Liver (tissue), 8 donors: ENCODE measurements at regions not wholly inside any gene's neighbourhood (a gene's known extent, or its start where the extent isn't known, plus 50 kb on each side); places are given as distances from the start of the nearest gene placed in this dataset.

Source experiments
- DNase-seq: peaks from one replicate; pipeline ENCODE4 v3.0.0-alpha.2; 2017; ENCODE audit warnings: low spot score
- H3K27ac ChIP-seq, 2 donors: one replicate each; pipeline ENCODE4 v1.7.0; 2013; ENCODE audit warnings: inconsistent platforms in 2 of 2, low read length in 2 of 2, control low read depth in 1 of 2, low read depth in 1 of 2, mild to moderate bottlenecking in 1 of 2
- H3K27me3 ChIP-seq, 4 donors: one replicate each; pipeline versions ENCODE4 v1.6.1 to v1.7.0; 2013; ENCODE audit warnings: low read length in 3 of 4, inconsistent platforms in 1 of 4, mild to moderate bottlenecking in 1 of 4, moderate library complexity in 1 of 4; ENCODE audit not compliant: control insufficient read depth in 4 of 4, insufficient read depth in 4 of 4
- H3K36me3 ChIP-seq, 4 donors: one replicate each; pipeline versions ENCODE4 v1.6.1 to v1.7.0; 2013; ENCODE audit warnings: low read length in 3 of 4, mild to moderate bottlenecking in 3 of 4, low read depth in 1 of 4, moderate library complexity in 1 of 4; ENCODE audit not compliant: control insufficient read depth in 4 of 4, insufficient read depth in 3 of 4
- H3K4me1 ChIP-seq, 4 donors: one replicate each; pipeline versions ENCODE4 v1.6.1 to v1.7.0; 2013; ENCODE audit warnings: low read length in 3 of 4, mild to moderate bottlenecking in 3 of 4, moderate library complexity in 1 of 4; ENCODE audit not compliant: control insufficient read depth in 4 of 4, insufficient read depth in 4 of 4
- H3K4me3 ChIP-seq, 3 donors: one replicate each; pipeline versions ENCODE4 v1.6.1 to v1.7.0; 2013; ENCODE audit warnings: low read length in 3 of 3, control low read depth in 1 of 3, low read depth in 1 of 3, mild to moderate bottlenecking in 1 of 3
- H3K9ac ChIP-seq, 2 donors: one replicate each; pipeline ENCODE4 v1.7.0; 2013; ENCODE audit warnings: low read length in 2 of 2, mild to moderate bottlenecking in 2 of 2, moderate library complexity in 2 of 2, control low read depth in 1 of 2, low read depth in 1 of 2
- H3K9me3 ChIP-seq, 4 donors: one replicate each; pipeline versions ENCODE4 v1.6.1 to v1.7.0; 2013; ENCODE audit warnings: low read length in 3 of 4; ENCODE audit not compliant: control insufficient read depth in 4 of 4
- ATF3 ChIP-seq: IDR thresholded peaks from 2 replicates; pipeline ENCODE4 v1.6.1; 2016; ENCODE audit warnings: antibody characterized with exemption
- CTCF ChIP-seq: fragments of 150-350 bp; IDR thresholded peaks from 2 replicates; pipeline ENCODE4 v1.5.1; 2017; ENCODE audit warnings: improper control_type of control experiment, low read depth, low read length; ENCODE audit not compliant: missing input control
- EGR1 ChIP-seq, 2 donors: IDR thresholded peaks; 2 replicates each; pipeline ENCODE4 v1.6.1; 2016 to 2018; ENCODE audit warnings: antibody characterized with exemption in 2 of 2, low read depth in 2 of 2
- FOXA1 ChIP-seq: IDR thresholded peaks from 2 replicates; pipeline ENCODE4 v1.6.1; 2016; ENCODE audit warnings: antibody characterized with exemption
- FOXA2 ChIP-seq: IDR thresholded peaks from 2 replicates; pipeline ENCODE4 v1.6.1; 2016; ENCODE audit warnings: antibody characterized with exemption
- GABPA ChIP-seq, 2 donors: IDR thresholded peaks in 1 of 2; conservative IDR thresholded peaks in 1 of 2; 2 replicates each; pipeline ENCODE4 v1.6.1; 2016; ENCODE audit warnings: antibody characterized with exemption in 2 of 2, mild to moderate bottlenecking in 1 of 2, moderate library complexity in 1 of 2
- HNF4A ChIP-seq, 2 donors: conservative IDR thresholded peaks; 2 replicates each; pipeline ENCODE4 v1.6.1; 2016; ENCODE audit warnings: antibody characterized with exemption in 2 of 2, mild to moderate bottlenecking in 2 of 2
- HNF4G ChIP-seq: IDR thresholded peaks from 2 replicates; pipeline ENCODE4 v1.6.1; 2016; ENCODE audit warnings: antibody characterized with exemption
- JUND ChIP-seq, 2 donors: IDR thresholded peaks; 2 replicates each; pipeline ENCODE4 v1.6.1; 2016; ENCODE audit warnings: antibody characterized with exemption in 2 of 2
- MAX ChIP-seq: IDR thresholded peaks from 2 replicates; pipeline ENCODE4 v1.6.1; 2016; ENCODE audit warnings: antibody characterized with exemption
- NR2F2 ChIP-seq: IDR thresholded peaks from 2 replicates; pipeline ENCODE4 v1.6.1; 2016; ENCODE audit warnings: antibody characterized with exemption
- RAD21 ChIP-seq, 2 donors: IDR thresholded peaks; 2 replicates each; pipeline ENCODE4 v1.6.1; 2016; ENCODE audit warnings: antibody characterized with exemption in 2 of 2, mild to moderate bottlenecking in 2 of 2
- REST ChIP-seq: IDR thresholded peaks from 2 replicates; pipeline ENCODE4 v1.6.1; 2016; ENCODE audit warnings: antibody characterized with exemption, mild to moderate bottlenecking
- RXRA ChIP-seq, 2 donors: IDR thresholded peaks; 2 replicates each; pipeline ENCODE4 v1.6.1; 2017 to 2018; ENCODE audit warnings: antibody characterized with exemption in 2 of 2, mild to moderate bottlenecking in 1 of 2
- SP1 ChIP-seq: IDR thresholded peaks from 2 replicates; pipeline ENCODE4 v1.6.1; 2018; ENCODE audit warnings: antibody characterized with exemption, mild to moderate bottlenecking
- TAF1 ChIP-seq: conservative IDR thresholded peaks from 2 replicates; pipeline ENCODE4 v1.6.1; 2016; ENCODE audit warnings: antibody characterized with exemption, mild to moderate bottlenecking
- YY1 ChIP-seq: IDR thresholded peaks from 2 replicates; pipeline ENCODE4 v1.6.1; 2016; ENCODE audit warnings: antibody characterized with exemption, mild to moderate bottlenecking
- ZBTB33 ChIP-seq: IDR thresholded peaks from 2 replicates; pipeline ENCODE4 v1.6.1; 2016; ENCODE audit warnings: antibody characterized with exemption
- WGBS: extraction: QIAGEN DNeasy Blood & Tissue Kit; methylation state at CpG from one replicate; pipeline ENCODE4 v1.1.7; 2013; 5-methylcytosine and 5-hydroxymethylcytosine counted together
- donor health status: healthy.
- donor health status: healthy.
- donor health status: healthy.
- donor health status: healthy.
- donor health status: healthy.

GRCh38 chr20:60116128-60116909 lies 158.1 kb downstream of the CDH26 start:
- 86% methylated on average over 18 of the region's 18 CpGs for WGBS
- Histone ChIP-seq H3K27ac (no peak overlapping the region), H3K9me3 (no peaks in the 10 kb centered on the region), H3K36me3 (no peaks in the 10 kb centered on the region), H3K4me3 (no peak overlapping the region), H3K4me1 (no peaks in the 10 kb centered on the region), H3K9ac (no peak overlapping the region), H3K27me3 (no peaks in the 10 kb centered on the region)
- TF ChIP-seq YY1 = no peak
- TF ChIP-seq CTCF = no peak
- TF ChIP-seq TAF1 = no peak
- TF ChIP-seq ZBTB33 = no peak
- TF ChIP-seq JUND (IDR thresholded peaks at IDR 0.05) = no peak
- TF ChIP-seq MAX = no peak
- no peak for TF ChIP-seq EGR1 (IDR thresholded peaks at IDR 0.05; ENCODE audit: low read depth in 2 of 2)
- TF ChIP-seq SP1 = no peak
- TF ChIP-seq RAD21 (IDR thresholded peaks at IDR 0.05) = no peak
- no peak for TF ChIP-seq HNF4G
- TF ChIP-seq RXRA (IDR thresholded peaks at IDR 0.05) = no peak
- TF ChIP-seq FOXA2 = no peak
- TF ChIP-seq REST = no peak
- no peak for TF ChIP-seq NR2F2
- TF ChIP-seq HNF4A (conservative IDR thresholded peaks at IDR 0.05) = no peak
- no peak for TF ChIP-seq GABPA (IDR thresholded peaks at IDR 0.05 in 1 of 2, conservative IDR thresholded peaks at IDR 0.05 in 1 of 2)
- TF ChIP-seq FOXA1 = no peak
- TF ChIP-seq ATF3 = no peak
- no peak for DNase-seq
